Amniotic epithelial cell (primary cell): ENCODE measurements at regions not wholly inside any gene's neighbourhood (a gene's known extent, or its start where the extent isn't known, plus 50 kb on each side); places are given as distances from the start of the nearest gene placed in this dataset.

Source experiments
- DNase-seq: peaks from one replicate; pipeline ENCODE4 v3.0.0-alpha.2; 2010; ENCODE audit warnings: low read depth

DNA sequence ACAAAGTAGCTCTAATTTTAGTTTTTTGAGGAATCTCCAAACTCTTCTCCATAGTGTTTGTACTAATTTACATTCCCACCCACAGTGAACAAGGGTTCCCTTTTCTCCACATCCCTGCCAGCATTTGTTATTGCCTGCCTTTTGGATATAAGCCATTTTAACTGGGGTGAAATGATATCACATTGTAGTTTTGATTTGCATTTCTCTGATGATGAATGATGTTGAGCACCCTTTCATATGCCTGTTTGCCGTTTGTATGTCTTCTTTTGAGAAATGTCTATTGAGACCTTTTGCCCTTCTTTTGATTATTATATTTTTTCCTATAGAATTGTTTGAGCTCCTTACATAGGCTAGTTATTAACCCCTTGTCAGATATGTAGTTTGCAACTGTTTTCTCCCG, 239.9 kb upstream of the TPM1 start:
- DNase-seq: no peak

DNA sequence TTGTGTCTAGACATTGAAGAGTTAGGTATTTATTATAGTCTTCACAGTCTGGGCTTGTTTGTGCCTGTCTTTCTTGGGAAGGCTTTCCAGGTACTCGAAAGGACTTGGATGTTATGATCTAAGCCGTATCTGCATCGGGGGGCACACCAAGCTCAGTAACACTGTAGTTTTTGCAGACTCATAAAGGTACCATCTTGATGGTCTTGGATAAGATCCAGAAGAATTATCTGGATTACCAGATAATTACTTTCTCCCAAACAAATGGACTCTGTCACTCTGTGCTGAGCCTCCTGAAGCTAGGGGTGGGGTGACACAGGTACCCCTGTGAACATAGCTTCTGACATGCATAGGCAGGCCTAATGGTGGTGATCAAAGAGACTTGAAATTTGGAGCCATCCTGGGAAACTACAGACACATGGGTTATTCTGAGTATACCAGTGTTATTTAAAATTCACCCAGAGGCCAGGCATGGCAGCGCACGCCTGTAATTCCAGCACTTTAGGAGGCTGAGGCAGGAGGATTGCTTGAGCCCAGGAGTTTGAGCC, 238.6 kb upstream of the TPM1 start:
- DNase-seq: no peak

DNA sequence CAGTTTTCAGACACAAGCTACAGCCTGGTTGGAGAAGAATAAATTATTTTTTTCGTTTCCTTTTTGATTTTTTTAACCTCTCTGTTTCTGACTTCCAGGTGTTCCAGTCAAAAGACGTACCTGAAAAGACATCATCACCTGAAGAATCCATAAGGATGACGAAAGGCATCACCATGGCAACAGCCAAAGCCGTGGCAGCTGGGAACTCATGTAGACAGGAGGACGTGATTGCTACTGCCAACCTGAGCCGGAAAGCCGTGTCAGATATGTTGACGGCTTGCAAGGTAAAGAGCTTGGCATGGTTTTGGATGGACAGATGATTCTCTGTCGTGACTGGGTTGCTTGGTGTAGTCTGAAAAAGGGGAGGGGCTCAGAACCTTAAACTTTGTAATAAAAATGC, 237.0 kb upstream of the TPM1 start:
- DNase-seq: no peak

- no peak for DNase-seq
Measured at GRCh38 chr15:62807539-62808130, 234.9 kb upstream of the TPM1 start.

GRCh38 chr15:62809115-62809967, 233.2 kb upstream of the TPM1 start:
- peak; percentile 94 for DNase-seq

DNA sequence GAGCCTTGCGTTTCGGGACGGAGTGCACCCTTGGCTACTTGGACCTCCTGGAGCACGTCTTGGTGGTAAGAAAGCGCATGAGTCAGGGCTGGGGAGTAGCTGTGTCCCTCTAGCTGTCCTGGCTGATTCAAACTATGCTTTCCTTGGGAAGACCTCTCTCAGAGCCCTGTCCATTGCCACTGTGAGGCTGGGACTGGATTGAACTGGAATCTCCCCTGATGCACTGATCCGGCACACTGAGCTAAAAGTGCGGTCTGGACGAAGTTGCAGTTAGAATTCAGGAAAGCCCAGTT, 232.6 kb upstream of the TPM1 start:
- peak; percentile 52 for DNase-seq

GRCh38 chr15:62812515-62812835, 230.1 kb upstream of the TPM1 start:
- no peak for DNase-seq

GRCh38 chr15:62816342-62817069, 226.0 kb upstream of the TPM1 start:
- peak; percentile 95 for DNase-seq

DNA sequence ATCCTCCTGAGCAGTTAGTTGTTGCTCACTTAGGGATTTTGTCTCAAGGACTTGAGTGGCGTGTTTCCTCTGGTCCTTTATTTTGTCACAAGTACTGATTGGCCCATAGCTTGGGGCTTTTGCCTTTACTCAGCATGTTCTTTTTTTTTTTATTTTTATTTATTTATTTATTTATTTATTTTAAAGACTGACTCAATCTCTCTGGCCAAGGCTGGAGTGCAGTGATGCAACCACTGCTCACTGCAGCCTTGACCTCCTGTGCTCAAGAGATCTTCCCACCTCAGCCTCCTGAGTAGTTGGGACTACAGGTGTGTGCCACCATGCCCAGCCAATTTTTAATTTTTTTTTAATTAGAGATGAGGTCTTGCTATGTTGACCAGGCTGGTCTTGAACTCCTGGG, 223.9 kb upstream of the TPM1 start:
- DNase-seq: peak; percentile 45

DNA sequence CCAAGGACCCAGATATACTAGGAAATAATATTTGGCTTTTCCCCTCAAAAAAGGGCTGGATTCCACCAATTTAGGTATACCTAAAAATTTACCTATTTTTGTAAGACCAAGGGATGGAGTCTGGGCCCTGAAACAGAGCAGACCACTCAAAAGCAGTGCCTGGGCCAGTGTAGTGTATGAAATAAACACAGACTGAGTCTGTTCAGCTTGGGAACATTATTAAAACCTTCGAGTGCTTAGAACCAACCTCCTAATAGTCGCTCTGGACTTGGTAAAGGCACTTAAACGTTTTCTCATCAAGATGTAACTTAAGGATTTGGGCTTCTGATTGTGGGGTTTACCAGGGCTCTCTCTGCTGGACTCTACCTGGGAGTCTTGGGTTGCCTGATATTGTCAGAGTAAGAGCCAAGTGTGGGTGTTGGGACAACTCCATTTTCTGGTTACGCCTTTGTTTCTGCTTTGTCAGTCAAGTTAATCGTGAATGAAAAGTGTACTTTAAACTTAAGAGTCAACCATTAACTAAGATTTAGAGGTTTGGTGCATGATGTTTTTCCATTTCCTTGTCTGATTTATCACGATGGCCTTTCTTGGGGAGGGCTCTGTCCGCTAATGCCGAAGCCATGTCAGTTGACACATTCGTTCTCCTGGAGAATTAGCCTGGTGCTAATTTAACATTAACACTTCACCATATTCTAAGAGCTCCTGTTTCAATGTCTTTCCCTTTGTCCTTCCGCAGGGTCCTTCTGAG, 221.0 kb upstream of the TPM1 start:
- no peak for DNase-seq

- DNase-seq: no peak
Measured at GRCh38 chr15:62822228-62822627, 220.3 kb upstream of the TPM1 start.

GRCh38 chr15:62823561-62823960, 219.0 kb upstream of the TPM1 start:
- DNase-seq: no peak

- peak; percentile 67 for DNase-seq
Measured at GRCh38 chr15:62824111-62825015, 218.2 kb upstream of the TPM1 start.

DNA sequence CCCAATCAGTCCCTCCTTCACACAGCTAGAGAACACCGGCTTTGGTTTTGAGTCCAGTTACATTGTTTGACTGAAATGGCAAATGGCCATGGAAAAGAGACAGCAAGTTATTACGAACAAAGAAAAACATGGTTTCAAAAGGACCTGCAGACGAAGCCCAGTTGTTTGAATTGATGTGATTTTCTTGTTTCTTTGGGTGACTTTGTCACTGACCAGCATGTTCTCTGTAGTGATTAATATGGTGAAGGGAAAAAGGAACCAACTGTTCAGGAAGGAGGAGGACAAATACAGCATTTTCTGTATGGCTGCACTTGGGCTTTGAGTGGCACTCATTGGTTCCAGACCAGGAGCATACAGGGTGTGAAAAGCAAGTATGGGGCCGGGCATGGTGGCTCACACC, 217.4 kb upstream of the TPM1 start:
- DNase-seq: no peak

DNA sequence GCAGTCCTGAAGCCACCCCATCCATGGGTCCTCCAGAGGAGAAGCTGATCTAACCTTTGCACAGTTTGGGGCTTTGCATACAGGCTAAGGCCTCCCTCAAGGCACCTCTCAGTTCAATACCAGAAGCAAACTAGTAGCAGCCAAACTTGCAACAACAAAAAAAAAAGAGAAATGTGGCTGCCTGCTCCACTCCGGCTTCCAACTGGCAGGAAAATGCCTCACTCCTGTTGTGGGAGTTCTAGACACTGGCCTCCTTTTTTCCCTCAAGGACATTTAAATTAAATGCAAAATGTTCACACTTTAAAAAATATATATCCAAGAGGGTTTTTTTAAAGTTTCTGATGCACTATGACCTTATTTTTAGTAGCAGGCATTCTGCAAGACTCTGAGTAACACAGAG, 216.0 kb upstream of the TPM1 start:
- DNase-seq: no peak

DNA sequence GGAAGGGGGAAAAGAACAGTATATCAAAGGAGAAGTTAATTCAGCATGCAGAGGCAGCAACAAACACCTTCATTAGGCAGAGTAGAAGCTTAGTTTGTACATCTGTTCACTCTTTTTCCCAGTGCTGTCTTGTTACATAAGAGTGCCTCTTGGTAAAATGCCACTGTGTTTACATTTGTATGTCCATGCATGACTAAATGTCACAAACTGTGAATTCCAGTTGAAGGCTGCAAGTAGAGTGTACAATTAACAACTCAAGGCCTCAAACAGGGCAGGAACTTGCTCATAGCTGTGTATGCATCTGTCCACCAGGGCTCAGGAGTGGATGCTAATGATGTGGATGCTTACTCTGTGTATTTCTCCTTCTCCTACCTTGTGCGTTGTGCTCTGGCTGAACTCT, 214.2 kb upstream of the TPM1 start:
- no peak for DNase-seq

- no peak for DNase-seq
Measured at GRCh38 chr15:62832231-62832630, 210.3 kb upstream of the TPM1 start.

- no peak for DNase-seq
Measured at GRCh38 chr15:62833646-62834045, 208.9 kb upstream of the TPM1 start.

DNA sequence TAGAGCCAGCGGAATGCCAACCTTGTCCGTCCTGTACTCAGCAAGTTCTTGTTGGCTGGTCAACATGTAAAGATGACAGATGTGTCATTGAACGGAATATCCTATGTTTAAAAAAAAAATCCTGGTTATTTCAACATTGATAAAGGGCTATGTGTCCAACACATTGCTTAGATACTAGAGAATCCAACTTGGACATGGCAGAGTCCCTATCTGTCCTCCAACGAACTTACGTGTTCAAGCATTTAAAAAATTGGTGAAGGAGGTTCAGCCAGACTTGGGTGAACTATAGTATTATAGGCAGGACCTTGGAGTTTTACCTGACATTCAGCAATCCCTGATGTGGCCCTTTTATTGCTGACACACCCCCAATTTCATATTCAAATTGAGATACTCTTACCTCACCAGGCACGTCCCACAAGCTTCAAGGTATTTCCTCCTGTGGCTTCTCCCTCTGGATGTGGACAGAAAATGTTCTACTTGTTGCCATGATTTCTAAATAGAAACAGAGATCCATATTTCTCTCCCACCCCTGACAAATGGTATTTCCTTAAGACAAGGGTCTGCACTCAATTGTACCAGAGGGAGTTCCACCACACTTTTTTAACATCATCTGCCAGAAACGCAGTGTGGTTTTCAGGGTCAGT, 207.7 kb upstream of the TPM1 start:
- no peak for DNase-seq

DNA sequence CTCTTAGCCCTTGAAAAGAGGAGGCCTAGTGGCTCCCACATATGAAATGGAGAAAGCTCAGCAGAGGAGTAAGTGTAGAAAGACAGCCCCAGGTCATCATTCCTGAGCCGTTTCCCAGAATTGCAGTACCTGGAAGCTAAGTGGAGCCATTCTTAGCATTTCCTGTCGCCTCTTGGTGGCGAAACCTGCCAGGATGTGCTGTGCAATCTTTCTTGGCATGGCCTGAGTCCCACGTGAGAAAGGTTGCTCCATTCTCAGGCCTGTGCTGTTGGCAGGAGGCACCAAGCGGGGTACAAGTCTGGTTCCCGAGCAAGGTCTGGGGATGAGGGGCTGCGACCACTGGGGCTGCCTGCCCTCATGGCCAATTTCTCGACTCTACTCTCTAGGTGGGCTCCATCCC, 207.2 kb upstream of the TPM1 start:
- peak; percentile 50 for DNase-seq

- no peak for DNase-seq
Measured at GRCh38 chr15:62835762-62836161, 206.8 kb upstream of the TPM1 start.
